ENCODE measurements at regions not wholly inside any gene's neighbourhood (a gene's known extent, or its start where the extent isn't known, plus 50 kb on each side); places are given as distances from the start of the nearest gene placed in this dataset.

DNA sequence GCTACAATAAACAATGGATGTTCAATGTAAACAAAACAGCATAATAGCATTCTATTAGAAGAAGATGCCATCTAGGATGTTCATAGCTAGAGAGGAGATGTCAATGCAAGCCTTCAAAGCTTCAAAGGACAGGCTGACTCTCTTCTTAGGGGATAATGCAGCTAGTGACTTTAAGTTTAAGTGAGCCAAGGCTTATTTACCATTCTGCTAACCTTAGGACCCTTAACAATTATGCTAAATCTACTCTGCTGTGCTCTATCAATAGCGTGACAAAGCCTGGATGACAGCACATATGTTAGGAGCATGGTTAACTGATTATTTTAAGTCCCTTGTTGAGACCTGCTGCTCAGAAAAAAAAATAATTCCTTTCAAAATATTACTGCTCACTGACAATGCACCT, 106.0 kb upstream of the SSTR1 start:
- Histone ChIP-seq H2AFZ (ENCODE audit: low read depth, low read length) (no peak overlapping the region), H2AK5ac (ENCODE audit: low read length, severe bottlenecking) (no peak overlapping the region), H3K4me3 (ENCODE audit: insufficient read depth in 1 of 2, low read depth in 1 of 2, low read length in 2 of 2) (no peak overlapping the region), H4K91ac (ENCODE audit: low read length) (no peak overlapping the region), H3K27ac (ENCODE audit: low read length, poor library complexity, severe bottlenecking) (no peak overlapping the region), H3K4me1 (ENCODE audit: control insufficient read depth, insufficient read depth, low read depth, low read length) (no peaks in the 10 kb centered on the region), H3K4ac (ENCODE audit: low read depth in 1 of 2, low read length in 2 of 2) (no peak overlapping the region), H2BK15ac (ENCODE audit: low read depth, poor library complexity, severe bottlenecking) (no peak overlapping the region), H3K4me2 (ENCODE audit: low read length, poor library complexity, severe bottlenecking) (no peak overlapping the region), H3K36me3 (ENCODE audit: control insufficient read depth in 1 of 2, insufficient read depth in 2 of 2, low read depth in 1 of 2, low read length in 2 of 2) (no peaks in the 10 kb centered on the region), H3K14ac (ENCODE audit: low read length in 2 of 2) (no peak overlapping the region), H3K18ac (ENCODE audit: low read depth in 1 of 2, low read length in 2 of 2) (no peak overlapping the region), H3K79me1 (replicated peaks; ENCODE audit: low read length, poor library complexity, severe bottlenecking) (no peaks in the 10 kb centered on the region), H4K8ac (ENCODE audit: low read length) (no peak overlapping the region), H3K9me3 (ENCODE audit: control insufficient read depth, low read length) (peaks cover 4% of the 10 kb centered on the region), H2BK12ac (ENCODE audit: low read length in 2 of 2) (no peak overlapping the region), H3K9ac (ENCODE audit: low read length) (no peak overlapping the region), H2BK5ac (ENCODE audit: low read depth, low read length, poor library complexity, severe bottlenecking) (no peak overlapping the region), H3K23ac (ENCODE audit: low read length in 2 of 2) (no peak overlapping the region), H2BK120ac (ENCODE audit: low read depth, low read length) (no peak overlapping the region), H3K27me3 (ENCODE audit: control insufficient read depth in 1 of 2, insufficient read depth in 1 of 2, low read length in 2 of 2) (no peaks in the 10 kb centered on the region)
- 83% methylated on average over 1 of the region's 1 CpG for WGBS
- no peak for DNase-seq

DNA sequence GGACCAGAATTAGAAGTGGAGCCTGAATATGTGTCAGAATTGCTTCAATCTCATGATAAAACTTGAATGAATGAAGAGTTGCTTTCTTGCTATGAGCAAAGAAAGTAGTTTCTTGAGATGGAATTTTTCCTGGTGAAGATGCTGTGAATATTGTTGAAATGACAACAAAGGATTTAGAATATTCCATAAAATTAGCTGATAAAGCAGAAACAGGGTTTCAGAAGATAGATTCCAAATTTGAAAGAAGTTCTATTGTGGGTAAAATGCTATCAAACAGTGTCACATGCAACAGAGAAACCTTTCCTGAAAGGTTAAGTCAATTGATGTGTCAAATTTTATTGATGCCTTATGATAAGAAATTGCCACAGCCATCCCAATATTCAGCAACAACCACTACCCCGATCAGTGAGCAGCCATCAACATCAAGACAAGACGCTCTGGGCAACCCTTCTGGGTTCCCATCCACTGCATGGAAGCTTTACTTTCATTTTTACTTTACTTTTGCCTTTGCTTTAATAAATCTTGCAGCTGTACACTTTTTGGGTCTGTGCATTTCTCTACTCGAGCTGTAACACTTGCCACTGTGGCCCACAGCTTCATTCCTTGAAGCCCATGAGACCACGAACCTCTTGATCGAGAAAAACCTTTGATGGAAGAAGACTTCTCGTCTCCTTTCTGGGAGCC, 104.0 kb upstream of the SSTR1 start:
- Histone ChIP-seq H4K8ac (ENCODE audit: low read length) (no peak overlapping the region), H3K9ac (ENCODE audit: low read length) (no peak overlapping the region), H3K23ac (ENCODE audit: low read length in 2 of 2) (no peak overlapping the region), H3K36me3 (ENCODE audit: control insufficient read depth in 1 of 2, insufficient read depth in 2 of 2, low read depth in 1 of 2, low read length in 2 of 2) (no peaks in the 10 kb centered on the region), H2BK15ac (ENCODE audit: low read depth, poor library complexity, severe bottlenecking) (no peak overlapping the region), H3K4me1 (ENCODE audit: control insufficient read depth, insufficient read depth, low read depth, low read length) (no peaks in the 10 kb centered on the region), H2AFZ (ENCODE audit: low read depth, low read length) (no peak overlapping the region), H2BK5ac (ENCODE audit: low read depth, low read length, poor library complexity, severe bottlenecking) (no peak overlapping the region), H3K4me2 (ENCODE audit: low read length, poor library complexity, severe bottlenecking) (no peak overlapping the region), H3K27me3 (ENCODE audit: control insufficient read depth in 1 of 2, insufficient read depth in 1 of 2, low read length in 2 of 2) (no peaks in the 10 kb centered on the region), H2BK120ac (ENCODE audit: low read depth, low read length) (no peak overlapping the region), H4K91ac (ENCODE audit: low read length) (no peak overlapping the region), H3K27ac (ENCODE audit: low read length, poor library complexity, severe bottlenecking) (no peak overlapping the region), H3K18ac (ENCODE audit: low read depth in 1 of 2, low read length in 2 of 2) (no peak overlapping the region), H3K79me1 (replicated peaks; ENCODE audit: low read length, poor library complexity, severe bottlenecking) (no peaks in the 10 kb centered on the region), H3K4ac (ENCODE audit: low read depth in 1 of 2, low read length in 2 of 2) (no peak overlapping the region), H2AK5ac (ENCODE audit: low read length, severe bottlenecking) (no peak overlapping the region), H3K14ac (ENCODE audit: low read length in 2 of 2) (no peak overlapping the region), H2BK12ac (ENCODE audit: low read length in 2 of 2) (no peak overlapping the region), H3K9me3 (ENCODE audit: control insufficient read depth, low read length) (peaks cover 4% of the 10 kb centered on the region), H3K4me3 (ENCODE audit: insufficient read depth in 1 of 2, low read depth in 1 of 2, low read length in 2 of 2) (no peak overlapping the region)
- DNase-seq, result no peak
- 79% methylated on average over 6 of the region's 6 CpGs for WGBS

DNA sequence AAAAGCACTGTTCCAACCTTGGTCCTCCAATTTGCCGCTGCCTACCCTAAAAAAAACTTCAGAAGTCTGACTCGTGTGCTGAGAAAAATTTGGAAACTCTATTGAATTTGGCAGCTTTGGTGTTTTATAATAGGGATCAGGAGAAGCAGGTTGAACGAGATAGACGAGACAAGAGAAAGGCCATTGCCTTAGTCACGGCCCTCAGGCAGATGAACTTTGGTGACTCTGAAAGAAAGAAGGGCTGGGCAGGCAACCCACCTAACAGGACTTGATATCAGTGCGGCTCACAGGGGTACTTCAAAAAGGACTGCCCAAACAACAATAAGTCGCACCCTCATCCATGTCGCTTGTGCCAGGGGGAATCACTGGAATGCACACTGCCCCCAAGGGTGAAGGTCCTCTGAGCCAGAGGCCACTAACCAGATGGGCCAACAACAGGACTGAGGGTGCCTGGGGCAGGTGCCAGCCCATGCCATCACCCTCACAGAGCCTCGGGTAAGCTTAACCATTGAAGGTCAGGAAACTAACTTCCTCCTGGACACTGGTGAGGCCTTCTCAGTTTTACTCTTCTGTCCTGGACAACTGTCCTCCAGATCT, 102.5 kb upstream of the SSTR1 start:
- Histone ChIP-seq H3K27ac (ENCODE audit: low read length, poor library complexity, severe bottlenecking) (no peak overlapping the region), H3K79me1 (replicated peaks; ENCODE audit: low read length, poor library complexity, severe bottlenecking) (no peaks in the 10 kb centered on the region), H3K27me3 (ENCODE audit: control insufficient read depth in 1 of 2, insufficient read depth in 1 of 2, low read length in 2 of 2) (no peaks in the 10 kb centered on the region), H2BK15ac (ENCODE audit: low read depth, poor library complexity, severe bottlenecking) (no peak overlapping the region), H3K4me1 (ENCODE audit: control insufficient read depth, insufficient read depth, low read depth, low read length) (no peaks in the 10 kb centered on the region), H3K9ac (ENCODE audit: low read length) (no peak overlapping the region), H3K14ac (ENCODE audit: low read length in 2 of 2) (no peak overlapping the region), H3K9me3 (ENCODE audit: control insufficient read depth, low read length) (peaks cover 4% of the 10 kb centered on the region), H2BK12ac (ENCODE audit: low read length in 2 of 2) (no peak overlapping the region), H2BK120ac (ENCODE audit: low read depth, low read length) (no peak overlapping the region), H2BK5ac (ENCODE audit: low read depth, low read length, poor library complexity, severe bottlenecking) (no peak overlapping the region), H3K4ac (ENCODE audit: low read depth in 1 of 2, low read length in 2 of 2) (no peak overlapping the region), H4K91ac (ENCODE audit: low read length) (no peak overlapping the region), H2AK5ac (ENCODE audit: low read length, severe bottlenecking) (no peak overlapping the region), H3K18ac (ENCODE audit: low read depth in 1 of 2, low read length in 2 of 2) (no peak overlapping the region), H2AFZ (ENCODE audit: low read depth, low read length) (no peak overlapping the region), H3K23ac (ENCODE audit: low read length in 2 of 2) (no peak overlapping the region), H4K8ac (ENCODE audit: low read length) (no peak overlapping the region), H3K4me2 (ENCODE audit: low read length, poor library complexity, severe bottlenecking) (no peak overlapping the region), H3K36me3 (ENCODE audit: control insufficient read depth in 1 of 2, insufficient read depth in 2 of 2, low read depth in 1 of 2, low read length in 2 of 2) (no peaks in the 10 kb centered on the region), H3K4me3 (ENCODE audit: insufficient read depth in 1 of 2, low read depth in 1 of 2, low read length in 2 of 2) (no peak overlapping the region)
- WGBS, result 96% methylated on average over 9 of the region's 9 CpGs
- no peak for DNase-seq

DNA sequence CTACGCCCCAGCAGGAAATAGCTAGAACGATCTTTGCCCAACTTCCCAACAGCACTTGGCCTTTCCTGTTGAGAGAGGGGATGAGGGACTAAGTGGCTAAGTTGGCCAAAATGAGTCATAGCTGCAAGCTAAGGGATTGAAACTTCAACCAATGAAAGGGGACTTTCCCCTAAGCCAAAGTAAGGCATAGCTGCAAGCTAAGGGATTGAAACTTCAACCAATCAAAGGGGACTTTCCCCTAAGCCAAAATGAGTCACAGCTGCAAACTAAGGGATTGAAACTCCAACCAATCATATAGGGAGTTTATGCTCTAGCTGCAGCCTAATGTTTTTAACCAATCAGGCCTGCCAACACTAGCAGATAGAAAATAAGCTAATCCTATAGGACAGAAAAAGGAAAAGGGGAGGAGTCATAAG, 100.5 kb upstream of the SSTR1 start:
- Histone ChIP-seq H3K36me3 (ENCODE audit: control insufficient read depth in 1 of 2, insufficient read depth in 2 of 2, low read depth in 1 of 2, low read length in 2 of 2) (no peaks in the 10 kb centered on the region), H3K27ac (ENCODE audit: low read length, poor library complexity, severe bottlenecking) (no peak overlapping the region), H3K9ac (ENCODE audit: low read length) (no peak overlapping the region), H2AFZ (ENCODE audit: low read depth, low read length) (no peak overlapping the region), H2BK120ac (ENCODE audit: low read depth, low read length) (no peak overlapping the region), H3K4me3 (ENCODE audit: insufficient read depth in 1 of 2, low read depth in 1 of 2, low read length in 2 of 2) (no peak overlapping the region), H3K79me1 (replicated peaks; ENCODE audit: low read length, poor library complexity, severe bottlenecking) (no peaks in the 10 kb centered on the region), H3K4ac (ENCODE audit: low read depth in 1 of 2, low read length in 2 of 2) (no peak overlapping the region), H4K8ac (ENCODE audit: low read length) (no peak overlapping the region), H3K23ac (ENCODE audit: low read length in 2 of 2) (no peak overlapping the region), H3K9me3 (ENCODE audit: control insufficient read depth, low read length) (no peaks in the 10 kb centered on the region), H2BK15ac (ENCODE audit: low read depth, poor library complexity, severe bottlenecking) (no peak overlapping the region), H2BK5ac (ENCODE audit: low read depth, low read length, poor library complexity, severe bottlenecking) (no peak overlapping the region), H3K14ac (ENCODE audit: low read length in 2 of 2) (no peak overlapping the region), H3K18ac (ENCODE audit: low read depth in 1 of 2, low read length in 2 of 2) (no peak overlapping the region), H4K91ac (ENCODE audit: low read length) (no peak overlapping the region), H2BK12ac (ENCODE audit: low read length in 2 of 2) (no peak overlapping the region), H2AK5ac (ENCODE audit: low read length, severe bottlenecking) (no peak overlapping the region), H3K4me1 (ENCODE audit: control insufficient read depth, insufficient read depth, low read depth, low read length) (no peaks in the 10 kb centered on the region), H3K27me3 (ENCODE audit: control insufficient read depth in 1 of 2, insufficient read depth in 1 of 2, low read length in 2 of 2) (no peaks in the 10 kb centered on the region), H3K4me2 (ENCODE audit: low read length, poor library complexity, severe bottlenecking) (no peak overlapping the region)
- WGBS, result no CpG with 5 or more reads among the region's 2 CpGs
- DNase-seq, result no peak

All from mesenchymal stem cell (in vitro differentiated cells and primary cell).